GM12878 (cell line): ENCODE measurements at regions not wholly inside any gene's neighbourhood (a gene's known extent, or its start where the extent isn't known, plus 50 kb on each side); places are given as distances from the start of the nearest gene placed in this dataset.

Experiments used
- ATAC-seq: fragments of 200-7000 bp; cut with Tn5 transposase; 3 replicates; pipeline ENCODE4 v1.9.1; 2020; ENCODE audit warnings: mild to moderate bottlenecking, moderate library complexity
- BruUV-seq: library from RNA; stranded (reverse); fragments of 400-500 nt; replicated peaks from 2 replicates; lab custom pipeline; 2021; lab: Mats Ljungman, UMichigan
- CTCF ChIA-PET: fragments of 300-600 bp; sonication (Branson Sonifier 250); formaldehyde crosslinking; extraction: SDS; loops from one replicate; lab custom pipeline; 2021; ENCODE audit warnings: inconsistent platforms; lab: Yijun Ruan, JAX
- POLR2A ChIA-PET: fragments of 350-600 bp; formaldehyde crosslinking; extraction: SDS; loops from one replicate; lab custom pipeline; 2021; ENCODE audit warnings: inconsistent platforms; lab: Charles Lee
- RAD21 ChIA-PET: fragments of 300-600 bp; sonication (Branson Sonifier 250); formaldehyde crosslinking; loops from one replicate; lab custom pipeline; 2023; ENCODE audit warnings: antibody characterized with exemption; ENCODE audit not compliant: unreplicated experiment; lab: Charles Lee
- SMC1A ChIA-PET: fragments of 300-600 bp; sonication (Branson Sonifier 250); formaldehyde crosslinking; loops from one replicate; lab custom pipeline; 2023; ENCODE audit not compliant: unreplicated experiment, uncharacterized antibody; lab: Charles Lee
- DNase-seq: peaks from one replicate; pipeline ENCODE4 v3.0.0-alpha.2; 2011; ENCODE audit warnings: low read depth, low spot score
- FAIRE-seq: peaks from 3 replicates; lab custom pipeline; 2011; peaks lifted over from hg19 to GRCh38; lab: Jason Lieb, UNC
- H2AFZ ChIP-seq: 2 replicates; pipeline ENCODE4 v1.6.0; 2011; ENCODE audit warnings: low read depth, low read length, control low read depth; ENCODE audit not compliant: control insufficient read depth
- H3K27ac ChIP-seq: 2 replicates; pipeline ENCODE4 v1.5.1; 2011; ENCODE audit warnings: control low read depth; ENCODE audit not compliant: control insufficient read depth, insufficient read depth
- H3K27me3 ChIP-seq, 2 experiments: replicated peaks in 1 of 2; 2 replicates each; pipeline versions ENCODE4 v1.6.0 to v1.6.1; 2011; ENCODE audit warnings: low read length in 1 of 2; ENCODE audit not compliant: control insufficient read depth in 2 of 2, insufficient read depth in 2 of 2
- H3K36me3 ChIP-seq, 2 experiments: 2 replicates each; pipeline ENCODE4 v1.5.1; 2011; ENCODE audit warnings: low read length in 1 of 2; ENCODE audit not compliant: control insufficient read depth in 2 of 2, insufficient read depth in 2 of 2
- H3K4me1 ChIP-seq: 2 replicates; pipeline ENCODE4 v1.6.1; 2011; ENCODE audit warnings: mild to moderate bottlenecking, low read length, moderate library complexity, mixed read lengths; ENCODE audit not compliant: control insufficient read depth, insufficient read depth
- H3K4me2 ChIP-seq: 2 replicates; pipeline ENCODE4 v1.6.0; 2011; ENCODE audit warnings: control low read depth; ENCODE audit not compliant: control insufficient read depth, insufficient read depth
- H3K4me3 ChIP-seq: fragments of 200-600 bp; sonication (generic); 2 replicates; pipeline ENCODE4 v1.5.1; 2016
- H3K79me2 ChIP-seq: 2 replicates; pipeline ENCODE4 v1.6.0; 2011; ENCODE audit warnings: low read length; ENCODE audit not compliant: control insufficient read depth, insufficient read depth
- H3K9ac ChIP-seq: 2 replicates; pipeline ENCODE4 v1.8.0; 2011; ENCODE audit warnings: low read length, control low read depth, mixed read lengths; ENCODE audit not compliant: control insufficient read depth, insufficient read depth
- H3K9me3 ChIP-seq: replicated peaks from 3 replicates; pipeline ENCODE4 v1.5.1; 2011; ENCODE audit warnings: mild to moderate bottlenecking, low read length; ENCODE audit not compliant: control insufficient read depth, insufficient read depth
- H4K20me1 ChIP-seq: 2 replicates; pipeline ENCODE4 v1.6.0; 2011; ENCODE audit not compliant: control insufficient read depth, insufficient read depth
- FOS ChIP-seq: IDR thresholded peaks from 3 replicates; pipeline ENCODE4 v1.6.1; 2011; ENCODE audit warnings: borderline replicate concordance; ENCODE audit not compliant: insufficient read length; ENCODE audit errors: extremely low read depth
- MAX ChIP-seq: IDR thresholded peaks from 2 replicates; pipeline ENCODE4 v1.6.1; 2012; ENCODE audit warnings: low read depth, low read length, improper control_type of control experiment
- NFIC ChIP-seq: IDR thresholded peaks from 2 replicates; pipeline ENCODE4 v1.6.1; 2012; ENCODE audit warnings: low read depth, mild to moderate bottlenecking, inconsistent platforms, low read length, moderate library complexity
- PML ChIP-seq: IDR thresholded peaks from 2 replicates; pipeline ENCODE4 v1.6.1; 2012; ENCODE audit warnings: low read length, inconsistent platforms
- SIN3A ChIP-seq: IDR thresholded peaks from 2 replicates; pipeline ENCODE4 v1.6.1; 2012; ENCODE audit warnings: low read depth, low read length, improper control_type of control experiment
- ZNF217 ChIP-seq: fragments of 450-650 bp; IDR thresholded peaks from 2 replicates; pipeline ENCODE4 v1.6.1; 2017; ENCODE audit warnings: antibody characterized with exemption, mild to moderate bottlenecking
- WGBS: methylation state at CpG from one replicate; pipeline ENCODE4 v1.1.6; 2016; ENCODE audit warnings: low lambda C conversion rate; ENCODE audit not compliant: insufficient replicate concordance, insufficient coverage; ENCODE audit errors: missing lambda C conversion rate; 5-methylcytosine and 5-hydroxymethylcytosine counted together
- in situ Hi-C: fragments of 300-500 bp; cut with MboI; formaldehyde crosslinking; loops from 9 replicates; pipeline ENCODE4 v1.14.3; 2018; ENCODE audit warnings: mixed read lengths
- intact Hi-C: fragments of 100-400 bp; cut with micrococcal nuclease; formaldehyde crosslinking; loops from one replicate; pipeline ENCODE4 v1.14.2; 2022; ENCODE audit not compliant: unreplicated experiment
- TF ChIP-seq, protein P1 (sequence below): IDR thresholded peaks from 2 replicates; pipeline ENCODE4 v1.6.1; 2012; ENCODE audit warnings: mild to moderate bottlenecking, low read depth, low read length

DNA sequence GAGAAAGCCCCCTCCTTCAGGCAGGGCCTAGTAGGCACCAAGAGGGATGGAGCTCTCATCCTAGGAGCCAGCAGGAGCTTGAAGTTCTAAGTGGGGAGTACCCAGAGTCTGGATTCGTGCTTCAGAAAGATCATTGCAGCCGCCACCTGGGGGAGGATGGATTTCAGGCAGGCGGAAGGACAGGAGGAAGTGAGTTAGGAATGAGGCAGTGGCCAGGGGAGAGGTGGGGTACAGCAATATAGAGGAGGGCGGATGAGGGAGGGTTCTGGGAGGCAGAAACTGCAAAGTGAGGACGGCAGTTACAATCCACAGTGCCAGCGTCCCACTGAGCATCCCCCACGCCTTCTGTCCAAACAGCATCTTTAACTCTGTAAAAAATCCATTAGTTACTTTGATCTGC is 65.2 kb upstream of the LINGO1 start (continued):
- TF ChIP-seq, protein P1, sequence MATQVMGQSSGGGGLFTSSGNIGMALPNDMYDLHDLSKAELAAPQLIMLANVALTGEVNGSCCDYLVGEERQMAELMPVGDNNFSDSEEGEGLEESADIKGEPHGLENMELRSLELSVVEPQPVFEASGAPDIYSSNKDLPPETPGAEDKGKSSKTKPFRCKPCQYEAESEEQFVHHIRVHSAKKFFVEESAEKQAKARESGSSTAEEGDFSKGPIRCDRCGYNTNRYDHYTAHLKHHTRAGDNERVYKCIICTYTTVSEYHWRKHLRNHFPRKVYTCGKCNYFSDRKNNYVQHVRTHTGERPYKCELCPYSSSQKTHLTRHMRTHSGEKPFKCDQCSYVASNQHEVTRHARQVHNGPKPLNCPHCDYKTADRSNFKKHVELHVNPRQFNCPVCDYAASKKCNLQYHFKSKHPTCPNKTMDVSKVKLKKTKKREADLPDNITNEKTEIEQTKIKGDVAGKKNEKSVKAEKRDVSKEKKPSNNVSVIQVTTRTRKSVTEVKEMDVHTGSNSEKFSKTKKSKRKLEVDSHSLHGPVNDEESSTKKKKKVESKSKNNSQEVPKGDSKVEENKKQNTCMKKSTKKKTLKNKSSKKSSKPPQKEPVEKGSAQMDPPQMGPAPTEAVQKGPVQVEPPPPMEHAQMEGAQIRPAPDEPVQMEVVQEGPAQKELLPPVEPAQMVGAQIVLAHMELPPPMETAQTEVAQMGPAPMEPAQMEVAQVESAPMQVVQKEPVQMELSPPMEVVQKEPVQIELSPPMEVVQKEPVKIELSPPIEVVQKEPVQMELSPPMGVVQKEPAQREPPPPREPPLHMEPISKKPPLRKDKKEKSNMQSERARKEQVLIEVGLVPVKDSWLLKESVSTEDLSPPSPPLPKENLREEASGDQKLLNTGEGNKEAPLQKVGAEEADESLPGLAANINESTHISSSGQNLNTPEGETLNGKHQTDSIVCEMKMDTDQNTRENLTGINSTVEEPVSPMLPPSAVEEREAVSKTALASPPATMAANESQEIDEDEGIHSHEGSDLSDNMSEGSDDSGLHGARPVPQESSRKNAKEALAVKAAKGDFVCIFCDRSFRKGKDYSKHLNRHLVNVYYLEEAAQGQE: no peak
- TF ChIP-seq FOS: no peak
- no peak for TF ChIP-seq SIN3A
- TF ChIP-seq, all 136 proteins: peak for 0

- Histone ChIP-seq H3K36me3 (no peaks in the 10 kb centered on the region), H3K4me3 (no peak overlapping the region), H3K4me2 (no peak overlapping the region), H3K4me1 (no peaks in the 10 kb centered on the region), H3K9ac (no peak overlapping the region), H4K20me1 (no peaks in the 10 kb centered on the region), H3K79me2 (no peaks in the 10 kb centered on the region), H2AFZ (no peak overlapping the region), H3K9me3 (no peaks in the 10 kb centered on the region), H3K27me3 (peaks cover 2 to 4% of the 10 kb centered on the region in 2 experiments; a peak in 2 of 4 replicates), H3K27ac (no peak overlapping the region)
- no TSS peak for BruUV-seq
- DNase-seq (no peak), FAIRE-seq (no peak), ATAC-seq (no peak)
- no peak for TF ChIP-seq ZNF217
- TF ChIP-seq MAX: no peak
- no peak for TF ChIP-seq NFIC
- TF ChIP-seq PML: no peak
- ChIA-PET POLR2A (no interaction called here), RAD21 (no interaction called here), SMC1A (no interaction called here), CTCF (no interaction called here)
- in situ Hi-C loops: no loop called here
- intact Hi-C loops: no loop called here
- 11% methylated on average over 8 of the region's 8 CpGs for WGBS
Measured at GRCh38 chr15:77696871-77697270, 64.2 kb upstream of the LINGO1 start.
